ENCODE measurements at regions not wholly inside any gene's neighbourhood (a gene's known extent, or its start where the extent isn't known, plus 50 kb on each side); places are given as distances from the start of the nearest gene placed in this dataset.

DNA sequence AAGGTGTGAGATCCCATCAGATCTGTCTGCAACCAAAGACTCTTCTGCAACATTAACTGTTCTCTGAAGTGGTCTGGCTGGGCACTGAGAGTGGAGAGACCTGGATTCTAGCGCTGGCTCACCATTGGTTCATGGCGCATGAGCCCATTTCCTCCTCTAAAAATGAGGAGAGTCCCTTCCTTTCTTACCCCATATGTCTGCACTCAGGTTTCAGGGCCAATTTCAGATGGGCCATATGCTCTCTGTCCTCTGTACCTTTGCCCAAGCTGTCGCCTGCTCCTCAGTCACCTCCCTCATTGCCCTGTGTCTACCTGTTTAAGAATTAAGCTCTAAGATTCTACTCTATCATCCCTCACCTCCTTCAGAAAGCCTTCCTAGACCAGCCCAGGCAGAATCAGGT lies 484.7 kb downstream of the INSC start:
- POLR2A ChIA-PET: interaction anchor here (0.6 to 1.2 kb wide), 3 partner anchors 8 to 172 kb away, joined by 3 to 4 read pairs (median 3); no protein-coding TSS in a partner anchor
- no peak overlapping the region for H2AFZ ChIP-seq (ENCODE audit: low read depth, low read length)
- no peak for FAIRE-seq
- no peaks in the 10 kb centered on the region; a peak in 1 of 5 replicates for H3K4me1 ChIP-seq (replicated peaks in 1 of 2; ENCODE audit: control insufficient read depth in 2 of 2, insufficient read depth in 2 of 2, low read length in 2 of 2)
- 3% methylated on average over 3 of the region's 3 CpGs for WGBS (ENCODE audit: insufficient coverage, low coverage, missing lambda C conversion rate)
- TF ChIP-seq HLTF (IDR thresholded peaks at IDR 0.05) (no peak), EZH2 (IDR thresholded peaks at IDR 0.05; ENCODE audit: borderline replicate concordance, low read depth, low read length) (no peak), IFI16 (CRISPR knock-in tag; IDR thresholded peaks at IDR 0.05) (no peak), SREBF1 (IDR thresholded peaks at IDR 0.05; ENCODE audit: borderline replicate concordance, low read depth, low read length) (no peak)
- TF ChIP-seq, protein P1, sequence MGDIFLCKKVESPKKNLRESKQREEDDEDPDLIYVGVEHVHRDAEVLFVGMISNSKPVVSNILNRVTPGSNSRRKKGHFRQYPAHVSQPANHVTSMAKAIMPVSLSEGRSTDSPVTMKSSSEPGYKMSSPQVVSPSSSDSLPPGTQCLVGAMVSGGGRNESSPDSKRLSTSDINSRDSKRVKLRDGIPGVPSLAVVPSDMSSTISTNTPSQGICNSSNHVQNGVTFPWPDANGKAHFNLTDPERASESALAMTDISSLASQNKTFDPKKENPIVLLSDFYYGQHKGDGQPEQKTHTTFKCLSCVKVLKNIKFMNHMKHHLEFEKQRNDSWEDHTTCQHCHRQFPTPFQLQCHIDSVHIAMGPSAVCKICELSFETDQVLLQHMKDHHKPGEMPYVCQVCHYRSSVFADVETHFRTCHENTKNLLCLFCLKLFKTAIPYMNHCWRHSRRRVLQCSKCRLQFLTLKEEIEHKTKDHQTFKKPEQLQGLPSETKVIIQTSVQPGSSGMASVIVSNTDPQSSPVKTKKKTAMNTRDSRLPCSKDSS (IDR thresholded peaks at IDR 0.05; ENCODE audit: low read depth, partially characterized antibody): no peak
- TF ChIP-seq, protein P2, sequence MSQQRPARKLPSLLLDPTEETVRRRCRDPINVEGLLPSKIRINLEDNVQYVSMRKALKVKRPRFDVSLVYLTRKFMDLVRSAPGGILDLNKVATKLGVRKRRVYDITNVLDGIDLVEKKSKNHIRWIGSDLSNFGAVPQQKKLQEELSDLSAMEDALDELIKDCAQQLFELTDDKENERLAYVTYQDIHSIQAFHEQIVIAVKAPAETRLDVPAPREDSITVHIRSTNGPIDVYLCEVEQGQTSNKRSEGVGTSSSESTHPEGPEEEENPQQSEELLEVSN (IDR thresholded peaks at IDR 0.05; ENCODE audit: borderline replicate concordance in 1 of 2, extremely low read depth in 1 of 2, insufficient read depth in 1 of 2, insufficient read length in 1 of 2, low read depth in 1 of 2, low read length in 1 of 2, poor library complexity in 1 of 2, severe bottlenecking in 1 of 2): no peak
- no TSS peak for BruUV-seq (replicated peaks)
- H3K79me2 ChIP-seq (ENCODE audit: control insufficient read depth, insufficient read depth, low read length): no peaks in the 10 kb centered on the region
- no peak for DNase-seq (ENCODE audit: extremely low read depth in 1 of 4, low spot score in 3 of 4)
- in situ Hi-C loops (cut with MboI): no loop called here
- H3K27me3 ChIP-seq (ENCODE audit: control insufficient read depth in 2 of 2, insufficient read depth in 2 of 2, low read length in 2 of 2): no peaks in the 10 kb centered on the region
- no peaks in the 10 kb centered on the region for H3K9me1 ChIP-seq (ENCODE audit: control insufficient read depth, insufficient read depth, low read length)
- no peaks in the 10 kb centered on the region for H4K20me1 ChIP-seq (replicated peaks; ENCODE audit: control insufficient read depth, insufficient read depth, low read length)
- H3K9ac ChIP-seq (ENCODE audit: insufficient read depth in 1 of 2, low read depth in 2 of 2, low read length in 2 of 2): no peak overlapping the region
- no peaks in the 10 kb centered on the region for H3K9me3 ChIP-seq (replicated peaks; ENCODE audit: control insufficient read depth, insufficient read depth, low read depth, low read length)
- CTCF ChIA-PET (ENCODE audit: low intra/inter-chr PET ratio): no interaction called here
- no peak for ATAC-seq
- no peak overlapping the region for H3K4me2 ChIP-seq (ENCODE audit: insufficient read depth, low read length)
- H3K27ac ChIP-seq (ENCODE audit: extremely low read depth, low read depth, low read length): no peak overlapping the region
- no peaks in the 10 kb centered on the region for H3K36me3 ChIP-seq (ENCODE audit: control insufficient read depth, insufficient read depth, low read length)
- no peak overlapping the region for H3K4me3 ChIP-seq
- intact Hi-C loops (cut with micrococcal nuclease): no loop called here
